ENCODE measurements at regions not wholly inside any gene's neighbourhood (a gene's known extent, or its start where the extent isn't known, plus 50 kb on each side); places are given as distances from the start of the nearest gene placed in this dataset.

GRCh38 chr1:80018348-80018747, 1011.8 kb upstream of the ADGRL4 start:
- Histone ChIP-seq H3K4me1 (ENCODE audit: insufficient read depth, low read length, poor library complexity, severe bottlenecking) (no peaks in the 10 kb centered on the region), H3K9me3 (ENCODE audit: low read depth, low read length, poor library complexity, severe bottlenecking) (no peaks in the 10 kb centered on the region), H3K27ac (ENCODE audit: low read depth, low read length, poor library complexity, severe bottlenecking) (no peak overlapping the region), H3K27me3 (replicated peaks; ENCODE audit: insufficient read depth, low read depth, low read length, poor library complexity) (no peaks in the 10 kb centered on the region), H3K36me3 (ENCODE audit: insufficient read depth, low read length, poor library complexity, severe bottlenecking) (no peaks in the 10 kb centered on the region), H3K4me3 (ENCODE audit: low read depth, low read length, poor library complexity, severe bottlenecking) (no peak overlapping the region)
- BruUV-seq (replicated peaks) = no TSS peak
- no peak for DNase-seq (ENCODE audit: low spot score)
- CTCF ChIA-PET = no interaction called here
- intact Hi-C loops (cut with micrococcal nuclease; ENCODE audit: unreplicated experiment) = no loop called here
- POLR2A ChIA-PET (ENCODE audit: low non-redundant PET) = no interaction called here
- TF ChIP-seq EZH2 (IDR thresholded peaks at IDR 0.05; ENCODE audit: borderline replicate concordance, low read depth, low read length, poor library complexity, severe bottlenecking) = no peak
- TF ChIP-seq, protein P1, sequence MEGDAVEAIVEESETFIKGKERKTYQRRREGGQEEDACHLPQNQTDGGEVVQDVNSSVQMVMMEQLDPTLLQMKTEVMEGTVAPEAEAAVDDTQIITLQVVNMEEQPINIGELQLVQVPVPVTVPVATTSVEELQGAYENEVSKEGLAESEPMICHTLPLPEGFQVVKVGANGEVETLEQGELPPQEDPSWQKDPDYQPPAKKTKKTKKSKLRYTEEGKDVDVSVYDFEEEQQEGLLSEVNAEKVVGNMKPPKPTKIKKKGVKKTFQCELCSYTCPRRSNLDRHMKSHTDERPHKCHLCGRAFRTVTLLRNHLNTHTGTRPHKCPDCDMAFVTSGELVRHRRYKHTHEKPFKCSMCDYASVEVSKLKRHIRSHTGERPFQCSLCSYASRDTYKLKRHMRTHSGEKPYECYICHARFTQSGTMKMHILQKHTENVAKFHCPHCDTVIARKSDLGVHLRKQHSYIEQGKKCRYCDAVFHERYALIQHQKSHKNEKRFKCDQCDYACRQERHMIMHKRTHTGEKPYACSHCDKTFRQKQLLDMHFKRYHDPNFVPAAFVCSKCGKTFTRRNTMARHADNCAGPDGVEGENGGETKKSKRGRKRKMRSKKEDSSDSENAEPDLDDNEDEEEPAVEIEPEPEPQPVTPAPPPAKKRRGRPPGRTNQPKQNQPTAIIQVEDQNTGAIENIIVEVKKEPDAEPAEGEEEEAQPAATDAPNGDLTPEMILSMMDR (conservative IDR thresholded peaks at IDR 0.05; ENCODE audit: low read depth, low read length) = no peak

DNA sequence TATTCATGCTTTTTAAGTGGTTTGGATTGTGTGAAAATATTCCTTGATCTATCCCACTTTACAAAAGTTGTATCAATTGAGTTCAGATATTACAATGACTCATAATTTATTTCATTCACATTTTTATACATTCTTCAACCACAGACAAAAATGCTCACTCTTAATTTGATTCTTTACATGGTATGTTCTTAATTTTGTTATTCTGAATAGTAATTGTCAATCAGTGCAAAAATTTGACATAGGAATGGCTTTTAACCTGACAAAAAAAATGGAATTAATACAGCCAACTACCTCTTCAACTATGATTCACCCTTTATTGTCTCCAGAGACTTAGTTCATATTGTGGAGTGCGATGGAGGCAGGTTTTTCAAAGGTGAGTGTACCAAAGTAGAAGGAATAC, 1002.4 kb upstream of the ADGRL4 start:
- no TSS peak for BruUV-seq (replicated peaks)
- Histone ChIP-seq H3K4me3 (ENCODE audit: low read depth, low read length, poor library complexity, severe bottlenecking) (no peak overlapping the region), H3K27me3 (replicated peaks; ENCODE audit: insufficient read depth, low read depth, low read length, poor library complexity) (no peaks in the 10 kb centered on the region), H3K27ac (ENCODE audit: low read depth, low read length, poor library complexity, severe bottlenecking) (no peak overlapping the region), H3K9me3 (ENCODE audit: low read depth, low read length, poor library complexity, severe bottlenecking) (no peaks in the 10 kb centered on the region), H3K36me3 (ENCODE audit: insufficient read depth, low read length, poor library complexity, severe bottlenecking) (no peaks in the 10 kb centered on the region), H3K4me1 (ENCODE audit: insufficient read depth, low read length, poor library complexity, severe bottlenecking) (no peaks in the 10 kb centered on the region)
- intact Hi-C loops (cut with micrococcal nuclease; ENCODE audit: unreplicated experiment) = no loop called here
- no peak for DNase-seq (ENCODE audit: low spot score)
- POLR2A ChIA-PET (ENCODE audit: low non-redundant PET) = no interaction called here
- CTCF ChIA-PET = no interaction called here
- TF ChIP-seq, protein P1 (conservative IDR thresholded peaks at IDR 0.05; ENCODE audit: low read depth, low read length) = no peak
- TF ChIP-seq EZH2 (IDR thresholded peaks at IDR 0.05; ENCODE audit: borderline replicate concordance, low read depth, low read length, poor library complexity, severe bottlenecking) = no peak

DNA sequence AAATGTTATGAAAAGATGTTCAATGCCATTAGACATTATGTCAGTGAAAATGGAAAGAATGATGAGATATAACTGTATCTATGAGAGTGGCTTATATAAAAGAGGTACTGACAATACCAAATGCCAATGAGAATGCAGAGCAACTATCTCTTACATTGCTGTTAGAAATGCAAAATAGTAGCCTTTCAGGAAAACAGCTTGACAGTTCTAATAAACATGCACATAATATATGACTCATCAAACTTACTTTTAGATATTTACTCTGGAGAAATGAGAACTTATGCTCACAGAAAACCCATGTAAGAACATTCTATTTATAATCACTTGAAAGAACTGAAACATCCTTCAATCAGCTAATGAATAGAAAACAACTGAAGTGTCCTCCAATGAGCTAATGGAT, 996.7 kb upstream of the ADGRL4 start:
- Histone ChIP-seq H3K4me3 (ENCODE audit: low read depth, low read length, poor library complexity, severe bottlenecking) (no peak overlapping the region), H3K4me1 (ENCODE audit: insufficient read depth, low read length, poor library complexity, severe bottlenecking) (no peaks in the 10 kb centered on the region), H3K27ac (ENCODE audit: low read depth, low read length, poor library complexity, severe bottlenecking) (no peak overlapping the region), H3K36me3 (ENCODE audit: insufficient read depth, low read length, poor library complexity, severe bottlenecking) (no peaks in the 10 kb centered on the region), H3K9me3 (ENCODE audit: low read depth, low read length, poor library complexity, severe bottlenecking) (no peaks in the 10 kb centered on the region), H3K27me3 (replicated peaks; ENCODE audit: insufficient read depth, low read depth, low read length, poor library complexity) (no peaks in the 10 kb centered on the region)
- no TSS peak for BruUV-seq (replicated peaks)
- ChIA-PET CTCF (no interaction called here), POLR2A (ENCODE audit: low non-redundant PET) (no interaction called here)
- DNase-seq (ENCODE audit: low spot score) = no peak
- intact Hi-C loops (cut with micrococcal nuclease; ENCODE audit: unreplicated experiment) = no loop called here
- TF ChIP-seq, protein P1 (conservative IDR thresholded peaks at IDR 0.05; ENCODE audit: low read depth, low read length) = no peak

Measured in A673 (cell line).